ENCODE measurements at regions not wholly inside any gene's neighbourhood (a gene's known extent, or its start where the extent isn't known, plus 50 kb on each side); places are given as distances from the start of the nearest gene placed in this dataset.

DNA sequence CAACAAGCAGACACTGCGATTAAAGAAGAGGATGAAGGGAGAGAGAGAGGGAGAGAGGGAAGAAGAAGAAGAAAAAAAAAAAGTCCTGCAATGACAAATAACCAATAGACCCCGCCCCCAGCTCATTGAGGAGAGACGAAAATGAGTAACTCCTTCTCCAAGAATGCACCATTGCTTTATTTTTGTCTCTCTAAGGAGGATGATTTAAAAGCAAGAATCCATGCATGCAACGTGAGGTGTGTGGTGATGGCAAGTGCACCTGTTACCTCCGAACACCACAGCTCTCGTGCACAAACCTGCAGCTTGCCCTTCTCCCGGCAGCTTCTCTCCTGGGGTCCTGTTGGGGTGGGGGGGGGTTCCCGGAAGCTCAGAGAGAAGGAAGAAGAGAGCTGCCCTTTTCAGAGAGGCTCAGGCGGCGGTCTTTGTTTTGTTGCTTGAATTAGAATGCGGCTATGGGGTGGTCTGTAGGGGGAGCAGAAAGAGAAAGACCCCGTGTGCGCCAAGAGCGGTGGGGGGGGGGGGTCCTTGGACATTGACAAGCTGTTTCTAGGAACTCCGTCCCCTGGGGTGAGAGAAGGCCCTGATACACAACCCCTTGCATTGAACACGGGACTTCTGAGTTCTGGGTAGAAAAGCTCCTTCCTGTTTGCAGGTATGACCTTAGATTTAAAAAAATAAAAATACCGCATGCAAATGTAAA is 100.7 kb downstream of the CRLF2 start:
- H3K4me2 ChIP-seq (ENCODE audit: unreplicated experiment) = no peak overlapping the region
- in situ Hi-C loops (cut with MboI) = no loop called here
- no peaks in the 10 kb centered on the region for H3F3A ChIP-seq (ENCODE audit: insufficient read depth)
- WGBS, 2 experiments (ENCODE audit: low coverage in 1 of 2, low lambda C conversion rate in 2 of 2, missing lambda C conversion rate in 2 of 2) = 5 to 8% methylated on average over 16 to 17 of the region's 17 CpGs
- no peaks in the 10 kb centered on the region for H3K9me2 ChIP-seq (ENCODE audit: insufficient read depth)
- no peak overlapping the region for H2AFZ ChIP-seq
- no peaks in the 10 kb centered on the region for H3K4me1 ChIP-seq (ENCODE audit: insufficient read depth)
- no peaks in the 10 kb centered on the region for H3K79me2 ChIP-seq (ENCODE audit: insufficient read depth)
- no peak overlapping the region for H3K9ac ChIP-seq
- TF ChIP-seq EZH2phosphoT487 (IDR thresholded peaks at IDR 0.05; ENCODE audit: insufficient read depth, low read depth) (no peak), EZH2 (IDR thresholded peaks at IDR 0.05; ENCODE audit: insufficient read depth, poor library complexity, severe bottlenecking) (no peak)
- no peak for DNase-seq
- H4K20me1 ChIP-seq (ENCODE audit: insufficient read depth) = no peaks in the 10 kb centered on the region
- no peak overlapping the region for H3K27ac ChIP-seq
- H3K9me3 ChIP-seq (ENCODE audit: low read depth) = no peaks in the 10 kb centered on the region
- H3K36me3 ChIP-seq (ENCODE audit: low read depth) = no peaks in the 10 kb centered on the region
- no peaks in the 10 kb centered on the region for H3K27me3 ChIP-seq (replicated peaks; ENCODE audit: insufficient read depth)
- no peak overlapping the region for H3K4me3 ChIP-seq

DNA sequence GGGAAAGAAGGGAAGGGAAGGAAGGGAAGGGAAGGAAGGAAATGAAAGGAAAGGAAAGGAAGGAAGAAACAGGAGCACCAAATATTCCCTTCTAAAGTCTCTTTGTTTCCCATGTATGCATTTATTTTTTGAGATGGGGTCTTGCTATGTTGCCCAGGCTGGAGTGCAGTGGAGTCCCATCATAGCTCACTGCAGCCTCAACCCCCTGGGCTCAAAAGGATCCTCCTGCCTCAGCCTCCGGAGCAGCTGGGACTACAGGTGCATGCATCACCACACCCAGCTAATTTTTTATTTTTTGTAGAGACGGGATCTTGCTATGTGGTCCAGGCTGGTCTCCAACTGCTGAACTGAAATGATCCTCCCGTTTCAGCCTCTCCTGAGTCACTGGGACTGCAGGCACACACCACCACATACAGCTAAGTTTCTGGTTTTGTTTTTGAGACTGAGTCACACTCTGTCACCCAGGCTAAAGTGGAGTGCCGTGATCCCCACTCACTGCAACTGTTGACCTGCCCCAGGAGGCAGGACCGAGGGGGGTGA is 102.8 kb downstream of the CRLF2 start:
- no peak for TF ChIP-seq EZH2 (IDR thresholded peaks at IDR 0.05; ENCODE audit: insufficient read depth, poor library complexity, severe bottlenecking)
- H3K27me3 ChIP-seq (replicated peaks; ENCODE audit: insufficient read depth) = no peaks in the 10 kb centered on the region
- no peaks in the 10 kb centered on the region for H3K36me3 ChIP-seq (ENCODE audit: low read depth)
- H3K9me2 ChIP-seq (ENCODE audit: insufficient read depth) = no peaks in the 10 kb centered on the region
- DNase-seq = no peak
- no peak overlapping the region for H3K27ac ChIP-seq
- WGBS, 2 experiments (ENCODE audit: low coverage in 1 of 2, low lambda C conversion rate in 2 of 2, missing lambda C conversion rate in 2 of 2) = 30 to 35% methylated on average over 5 of the region's 5 CpGs
- no peaks in the 10 kb centered on the region for H3F3A ChIP-seq (ENCODE audit: insufficient read depth)
- H2AFZ ChIP-seq = no peak overlapping the region
- H3K4me3 ChIP-seq = no peak overlapping the region
- H3K79me2 ChIP-seq (ENCODE audit: insufficient read depth) = no peaks in the 10 kb centered on the region
- no peaks in the 10 kb centered on the region for H3K4me1 ChIP-seq (ENCODE audit: insufficient read depth)
- H4K20me1 ChIP-seq (ENCODE audit: insufficient read depth) = no peaks in the 10 kb centered on the region
- H3K4me2 ChIP-seq (ENCODE audit: unreplicated experiment) = no peak overlapping the region
- no peaks in the 10 kb centered on the region for H3K9me3 ChIP-seq (ENCODE audit: low read depth)
- no peak overlapping the region for H3K9ac ChIP-seq
- in situ Hi-C loops (cut with MboI) = no loop called here

DNA sequence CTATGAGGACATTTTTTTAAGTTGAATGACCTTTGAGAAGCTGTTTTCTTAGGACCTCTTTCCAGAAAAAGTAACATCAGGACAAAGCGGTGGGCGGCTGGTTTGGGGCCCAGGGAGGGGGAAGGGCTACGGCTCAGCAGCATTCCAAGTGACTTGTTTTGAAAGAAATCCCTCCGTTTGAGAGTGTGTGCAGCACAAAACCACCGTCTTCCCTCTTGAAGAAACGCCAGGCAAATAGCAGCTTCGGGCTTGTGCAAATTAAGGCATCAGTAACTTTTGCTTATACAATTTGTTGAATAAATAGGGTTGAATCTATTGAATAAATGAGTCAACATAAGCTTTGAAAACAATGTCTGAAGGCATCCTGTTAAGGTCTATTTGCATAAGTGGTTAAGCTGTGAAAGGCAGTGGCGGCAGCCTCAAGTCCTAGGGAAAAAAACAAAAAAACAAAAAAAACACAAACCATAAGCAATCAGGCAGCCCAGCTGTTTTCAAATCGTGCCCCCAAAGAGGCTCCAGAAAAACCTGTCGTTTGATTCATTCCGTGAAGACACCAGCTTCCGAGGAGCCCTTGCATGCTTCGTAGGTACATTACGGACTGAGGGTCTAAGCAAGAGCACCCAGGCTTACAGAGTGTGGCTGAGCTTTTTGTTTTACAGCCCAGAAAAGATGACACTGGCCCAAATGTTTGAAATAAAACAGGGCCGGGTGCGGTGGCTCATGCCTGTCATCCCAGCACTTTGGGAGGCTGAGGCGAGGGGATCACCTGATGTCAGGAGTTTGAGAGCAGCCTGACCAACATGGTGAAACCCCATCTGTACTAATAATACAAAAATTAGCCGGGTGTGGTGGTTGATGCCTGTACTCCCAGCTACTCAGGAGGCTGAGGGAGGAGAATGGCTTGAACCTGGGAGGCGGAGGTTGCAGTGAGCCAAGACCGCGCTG is 103.7 kb downstream of the CRLF2 start:
- Histone ChIP-seq H3K4me2 (ENCODE audit: unreplicated experiment) (no peak overlapping the region), H3K4me1 (ENCODE audit: insufficient read depth) (no peaks in the 10 kb centered on the region), H3K9me2 (ENCODE audit: insufficient read depth) (no peaks in the 10 kb centered on the region), H3K36me3 (ENCODE audit: low read depth) (no peaks in the 10 kb centered on the region), H3K79me2 (ENCODE audit: insufficient read depth) (no peaks in the 10 kb centered on the region), H3K9ac (no peak overlapping the region), H3K4me3 (no peak overlapping the region), H3K27ac (no peak overlapping the region), H3F3A (ENCODE audit: insufficient read depth) (no peaks in the 10 kb centered on the region), H4K20me1 (ENCODE audit: insufficient read depth) (no peaks in the 10 kb centered on the region), H3K9me3 (ENCODE audit: low read depth) (no peaks in the 10 kb centered on the region), H2AFZ (no peak overlapping the region), H3K27me3 (replicated peaks; ENCODE audit: insufficient read depth) (no peaks in the 10 kb centered on the region)
- 22 to 24% methylated on average over 19 to 21 of the region's 21 CpGs for WGBS, 2 experiments (ENCODE audit: low coverage in 1 of 2, low lambda C conversion rate in 2 of 2, missing lambda C conversion rate in 2 of 2)
- TF ChIP-seq EZH2 (IDR thresholded peaks at IDR 0.05; ENCODE audit: insufficient read depth, poor library complexity, severe bottlenecking) (no peak), EZH2phosphoT487 (IDR thresholded peaks at IDR 0.05; ENCODE audit: insufficient read depth, low read depth) (no peak)
- in situ Hi-C loops (cut with MboI) = no loop called here
- no peak for DNase-seq

DNA sequence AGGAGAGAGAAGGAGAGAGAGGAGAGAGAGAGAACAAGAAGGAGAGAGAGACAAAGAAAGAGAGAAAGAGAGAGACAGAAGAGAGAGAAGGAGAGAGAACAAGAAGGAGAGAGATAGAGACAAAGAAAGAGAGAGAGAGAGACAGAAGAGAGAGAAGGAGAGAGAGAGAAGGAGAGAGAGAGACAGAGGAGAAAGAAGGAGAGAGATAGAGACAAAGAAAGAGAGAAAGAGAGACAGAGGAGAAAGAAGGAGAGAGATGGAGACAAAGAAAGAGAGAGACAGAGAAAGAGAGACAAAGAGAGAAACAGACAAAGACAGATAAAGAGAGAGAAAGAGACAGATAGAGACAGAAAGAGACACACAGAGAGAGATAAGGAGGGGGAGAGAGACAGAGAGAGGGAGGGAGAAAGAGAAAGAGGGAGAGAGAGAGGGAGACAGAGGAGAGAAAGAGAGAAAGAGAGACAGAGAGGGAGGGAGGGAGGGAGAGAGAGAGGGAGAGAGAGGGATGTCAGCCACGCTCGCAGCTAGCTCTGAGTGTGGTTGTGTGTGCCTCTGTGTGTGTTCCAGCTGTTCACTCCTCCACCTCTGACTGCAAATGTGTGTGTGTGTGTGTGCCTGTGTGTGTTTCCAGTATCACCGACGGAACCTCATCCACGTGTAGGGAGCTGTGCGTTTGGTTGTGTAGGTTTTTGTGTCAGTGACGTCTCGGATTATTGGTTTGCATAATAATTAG is 105.8 kb downstream of the CRLF2 start:
- no peaks in the 10 kb centered on the region for H3K9me3 ChIP-seq (ENCODE audit: low read depth)
- TF ChIP-seq EZH2phosphoT487 (IDR thresholded peaks at IDR 0.05; ENCODE audit: insufficient read depth, low read depth) = no peak
- TF ChIP-seq EZH2 (IDR thresholded peaks at IDR 0.05; ENCODE audit: insufficient read depth, poor library complexity, severe bottlenecking) = no peak

More for the DNA sequence above, 105.8 kb downstream of the CRLF2 start:
- no peaks in the 10 kb centered on the region for H3K4me1 ChIP-seq (ENCODE audit: insufficient read depth)
- H3K4me3 ChIP-seq = no peak overlapping the region
- in situ Hi-C loops (cut with MboI) = no loop called here
- DNase-seq = no peak
- H3K79me2 ChIP-seq (ENCODE audit: insufficient read depth) = no peaks in the 10 kb centered on the region
- H3K27ac ChIP-seq = no peak overlapping the region
- H3K9me2 ChIP-seq (ENCODE audit: insufficient read depth) = no peaks in the 10 kb centered on the region
- 0 to 2% methylated on average over 6 to 8 of the region's 8 CpGs for WGBS, 2 experiments (ENCODE audit: low coverage in 1 of 2, low lambda C conversion rate in 2 of 2, missing lambda C conversion rate in 2 of 2)
- no peak overlapping the region for H3K9ac ChIP-seq
- no peak overlapping the region for H3K4me2 ChIP-seq (ENCODE audit: unreplicated experiment)
- H2AFZ ChIP-seq = no peak overlapping the region
- no peaks in the 10 kb centered on the region for H3F3A ChIP-seq (ENCODE audit: insufficient read depth)
- no peaks in the 10 kb centered on the region for H3K27me3 ChIP-seq (replicated peaks; ENCODE audit: insufficient read depth)
- no peaks in the 10 kb centered on the region for H4K20me1 ChIP-seq (ENCODE audit: insufficient read depth)
- H3K36me3 ChIP-seq (ENCODE audit: low read depth) = no peaks in the 10 kb centered on the region
